SJCRH30 (cell line): ENCODE measurements at regions not wholly inside any gene's neighbourhood (a gene's known extent, or its start where the extent isn't known, plus 50 kb on each side); places are given as distances from the start of the nearest gene placed in this dataset.
A peak's percentile ranks its signal among the peaks of the same experiment; 100 is the strongest.

Experiments used
- DNase-seq, 2 experiments: peaks; one replicate each; pipeline ENCODE4 v3.0.0-alpha.2; 2015 to 2020
- H3K27ac ChIP-seq: fragments of 250-450 bp; sonication (Bioruptor Pico); 2 replicates; pipeline ENCODE4 v1.5.1; 2020; ENCODE audit warnings: mild to moderate bottlenecking, moderate library complexity
- H3K27me3 ChIP-seq: fragments of 250-450 bp; sonication (Bioruptor Pico); 2 replicates; pipeline ENCODE4 v1.5.1; 2020; ENCODE audit warnings: mild to moderate bottlenecking, moderate library complexity
- H3K36me3 ChIP-seq: fragments of 250-450 bp; sonication (Bioruptor Pico); 2 replicates; pipeline ENCODE4 v1.5.1; 2020; ENCODE audit warnings: mild to moderate bottlenecking, moderate library complexity
- H3K4me1 ChIP-seq: fragments of 250-450 bp; sonication (Bioruptor Pico); 2 replicates; pipeline ENCODE4 v1.5.1; 2020; ENCODE audit warnings: mild to moderate bottlenecking, moderate library complexity
- H3K4me3 ChIP-seq: fragments of 250-450 bp; sonication (Bioruptor Pico); 2 replicates; pipeline ENCODE4 v1.5.1; 2020; ENCODE audit warnings: mild to moderate bottlenecking, moderate library complexity
- H3K9me3 ChIP-seq: fragments of 250-450 bp; sonication (Bioruptor Pico); replicated peaks from 2 replicates; pipeline ENCODE4 v1.5.1; 2020; ENCODE audit warnings: mild to moderate bottlenecking, moderate library complexity

GRCh38 chrY:8638111-8638510 lies 699.2 kb upstream of the TSPY4 start:
- no peak for DNase-seq
- H3K4me1 ChIP-seq: no peaks in the 10 kb centered on the region
- H3K27me3 ChIP-seq: no peaks in the 10 kb centered on the region
- H3K4me3 ChIP-seq: no peak overlapping the region
- no peak overlapping the region for H3K27ac ChIP-seq
- H3K36me3 ChIP-seq: no peaks in the 10 kb centered on the region
- H3K9me3 ChIP-seq: no peaks in the 10 kb centered on the region

DNA sequence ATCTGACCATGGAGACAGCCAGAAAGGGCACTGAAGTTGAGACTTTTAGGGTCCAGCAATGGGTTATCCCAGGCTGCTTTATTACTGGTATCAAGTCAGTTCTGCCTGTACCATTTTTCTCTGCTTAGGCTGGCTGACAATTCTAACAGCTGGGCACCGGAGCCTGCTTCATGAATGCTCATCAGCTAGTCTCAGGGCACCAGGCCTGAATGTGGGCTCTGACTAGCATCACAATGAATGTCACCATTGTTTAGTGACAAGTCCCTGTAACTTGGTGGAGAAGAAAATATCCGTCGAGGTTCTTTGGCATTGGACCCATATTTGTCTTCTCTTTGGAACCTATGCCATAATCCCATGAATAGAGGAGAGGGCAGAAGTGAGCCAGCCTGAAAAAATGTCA lies 692.3 kb upstream of the TSPY4 start:
- no peak overlapping the region for H3K27ac ChIP-seq
- no peak for DNase-seq
- no peak overlapping the region for H3K4me3 ChIP-seq
- no peaks in the 10 kb centered on the region for H3K9me3 ChIP-seq
- no peaks in the 10 kb centered on the region for H3K4me1 ChIP-seq
- no peaks in the 10 kb centered on the region for H3K27me3 ChIP-seq
- no peaks in the 10 kb centered on the region for H3K36me3 ChIP-seq

DNA sequence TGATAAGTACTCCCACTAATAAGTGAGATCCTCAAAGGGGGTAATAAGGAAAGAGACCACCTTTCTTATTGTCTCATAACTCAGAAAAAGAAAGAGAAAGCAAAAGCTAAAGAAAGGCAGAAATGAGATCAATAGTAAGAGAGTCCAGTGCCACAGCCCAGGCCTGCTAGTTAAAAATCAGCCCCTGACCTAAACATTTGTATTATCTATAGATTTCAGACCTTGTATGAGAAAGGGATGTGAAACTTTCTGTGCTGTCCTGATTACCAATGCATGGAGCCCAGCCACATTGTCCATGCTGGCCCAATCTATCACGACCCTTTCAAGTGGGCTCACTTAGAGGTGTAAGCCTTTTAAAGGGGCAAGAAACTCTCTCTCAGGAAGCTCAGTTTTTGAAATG lies 684.8 kb upstream of the TSPY4 start:
- DNase-seq: no peak
- H3K4me1 ChIP-seq: no peaks in the 10 kb centered on the region
- no peaks in the 10 kb centered on the region for H3K9me3 ChIP-seq
- H3K27me3 ChIP-seq: no peaks in the 10 kb centered on the region
- no peak overlapping the region for H3K27ac ChIP-seq
- H3K36me3 ChIP-seq: no peaks in the 10 kb centered on the region
- H3K4me3 ChIP-seq: no peak overlapping the region

DNA sequence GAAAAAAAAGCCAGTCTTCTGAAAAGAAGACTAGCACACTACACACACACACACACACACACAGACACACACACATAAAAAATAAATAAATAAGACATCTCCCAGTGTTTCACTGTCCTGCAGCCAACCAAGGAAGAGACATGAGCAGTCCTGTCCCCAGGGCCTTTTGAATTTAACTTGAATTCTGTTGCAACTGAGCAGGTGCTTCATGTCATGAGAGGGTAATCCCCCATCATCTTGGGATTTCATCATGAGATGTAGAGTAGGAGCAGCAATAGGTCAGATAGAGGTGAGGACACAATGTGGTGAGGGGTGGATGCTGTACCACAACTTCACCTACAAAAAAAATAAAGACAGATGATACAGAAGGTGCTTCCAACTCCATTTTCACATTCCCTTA lies 682.2 kb upstream of the TSPY4 start:
- Histone ChIP-seq H3K4me1 (no peaks in the 10 kb centered on the region), H3K36me3 (no peaks in the 10 kb centered on the region), H3K27ac (no peak overlapping the region), H3K4me3 (no peak overlapping the region), H3K27me3 (no peaks in the 10 kb centered on the region), H3K9me3 (no peaks in the 10 kb centered on the region)
- DNase-seq: no peak

- no peak overlapping the region for H3K4me3 ChIP-seq
- DNase-seq: no peak
- H3K27ac ChIP-seq: no peak overlapping the region
- H3K9me3 ChIP-seq: no peaks in the 10 kb centered on the region
- H3K27me3 ChIP-seq: no peaks in the 10 kb centered on the region
- no peaks in the 10 kb centered on the region for H3K4me1 ChIP-seq
- H3K36me3 ChIP-seq: no peaks in the 10 kb centered on the region
Observed at GRCh38 chrY:8656101-8656500, 681.2 kb upstream of the TSPY4 start.

DNA sequence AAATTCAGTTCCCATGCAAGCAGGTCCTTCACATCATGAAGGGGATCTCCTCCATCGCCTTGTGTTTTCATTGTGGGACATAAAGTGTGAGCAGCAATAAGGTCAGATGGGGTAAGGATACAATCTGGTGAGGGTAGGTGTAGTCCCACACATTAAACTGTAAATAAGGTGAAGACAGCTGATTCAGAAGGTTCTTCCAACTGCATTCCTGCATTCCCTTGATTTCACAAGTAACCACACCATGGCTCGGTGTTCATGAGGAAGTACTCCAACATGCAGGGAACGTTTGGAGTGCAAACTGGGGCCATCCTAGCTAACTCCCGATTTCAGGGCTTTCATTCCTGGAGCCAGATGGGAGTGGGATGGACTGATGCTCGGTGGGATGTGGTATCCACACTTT lies 680.7 kb upstream of the TSPY4 start:
- H3K4me1 ChIP-seq: no peaks in the 10 kb centered on the region
- H3K4me3 ChIP-seq: no peak overlapping the region
- no peaks in the 10 kb centered on the region for H3K36me3 ChIP-seq
- no peak overlapping the region for H3K27ac ChIP-seq
- no peaks in the 10 kb centered on the region for H3K27me3 ChIP-seq
- no peaks in the 10 kb centered on the region for H3K9me3 ChIP-seq
- no peak for DNase-seq

GRCh38 chrY:8659721-8660120 lies 677.5 kb upstream of the TSPY4 start:
- no peak overlapping the region for H3K27ac ChIP-seq
- no peak for DNase-seq
- no peaks in the 10 kb centered on the region for H3K36me3 ChIP-seq
- no peaks in the 10 kb centered on the region for H3K27me3 ChIP-seq
- no peaks in the 10 kb centered on the region for H3K4me1 ChIP-seq
- no peaks in the 10 kb centered on the region for H3K9me3 ChIP-seq
- H3K4me3 ChIP-seq: no peak overlapping the region

- H3K27me3 ChIP-seq: no peaks in the 10 kb centered on the region
- H3K4me1 ChIP-seq: no peaks in the 10 kb centered on the region
- no peak for DNase-seq
- no peaks in the 10 kb centered on the region for H3K36me3 ChIP-seq
- no peak overlapping the region for H3K27ac ChIP-seq
- no peaks in the 10 kb centered on the region for H3K9me3 ChIP-seq
- H3K4me3 ChIP-seq: no peak overlapping the region
Observed at GRCh38 chrY:8673896-8674295, 663.4 kb upstream of the TSPY4 start.

GRCh38 chrY:8677336-8677935 lies 659.8 kb upstream of the TSPY4 start:
- no peaks in the 10 kb centered on the region for H3K4me1 ChIP-seq
- no peaks in the 10 kb centered on the region for H3K27me3 ChIP-seq
- no peaks in the 10 kb centered on the region for H3K36me3 ChIP-seq
- DNase-seq: no peak
- no peak overlapping the region for H3K4me3 ChIP-seq
- no peak overlapping the region for H3K27ac ChIP-seq
- H3K9me3 ChIP-seq: no peaks in the 10 kb centered on the region

GRCh38 chrY:8687154-8687553 lies 650.1 kb upstream of the TSPY4 start:
- Histone ChIP-seq H3K27ac (no peak overlapping the region), H3K9me3 (no peaks in the 10 kb centered on the region), H3K27me3 (no peaks in the 10 kb centered on the region), H3K4me1 (no peaks in the 10 kb centered on the region), H3K4me3 (no peak overlapping the region), H3K36me3 (no peaks in the 10 kb centered on the region)
- DNase-seq: no peak

GRCh38 chrY:8690901-8691685 lies 646.2 kb upstream of the TSPY4 start:
- Histone ChIP-seq H3K9me3 (no peaks in the 10 kb centered on the region), H3K4me1 (no peaks in the 10 kb centered on the region), H3K4me3 (no peak overlapping the region), H3K27ac (peak overlapping the region; percentile 54), H3K36me3 (no peaks in the 10 kb centered on the region), H3K27me3 (no peaks in the 10 kb centered on the region)
- DNase-seq: peak; percentile 30 to 45

DNA sequence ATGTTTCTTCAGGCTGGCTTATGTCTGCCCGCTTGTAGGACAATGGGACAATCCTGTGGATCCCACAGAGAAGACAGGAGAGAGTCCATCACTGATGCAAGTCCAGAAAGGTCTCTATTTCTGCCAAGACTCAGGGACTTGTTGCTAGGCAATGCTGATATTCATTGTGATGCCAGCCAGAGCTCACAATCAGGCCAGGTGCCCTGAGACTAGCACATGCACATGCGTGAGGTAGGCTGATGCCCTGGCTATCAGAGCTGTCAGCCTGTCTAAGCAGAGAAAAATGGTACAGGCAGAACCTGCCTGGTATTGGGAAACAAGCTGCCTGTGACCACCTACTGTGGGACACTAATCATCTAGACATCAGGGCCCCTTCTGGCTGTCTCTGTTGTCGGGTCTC lies 638.7 kb upstream of the TSPY4 start:
- no peak overlapping the region for H3K27ac ChIP-seq
- H3K27me3 ChIP-seq: no peaks in the 10 kb centered on the region
- DNase-seq: no peak
- H3K4me1 ChIP-seq: no peaks in the 10 kb centered on the region
- no peak overlapping the region for H3K4me3 ChIP-seq
- no peaks in the 10 kb centered on the region for H3K9me3 ChIP-seq
- H3K36me3 ChIP-seq: no peaks in the 10 kb centered on the region

GRCh38 chrY:8705636-8706300 lies 631.5 kb upstream of the TSPY4 start:
- Histone ChIP-seq H3K9me3 (no peaks in the 10 kb centered on the region), H3K27ac (no peak overlapping the region), H3K4me3 (no peak overlapping the region), H3K27me3 (no peaks in the 10 kb centered on the region), H3K4me1 (no peaks in the 10 kb centered on the region), H3K36me3 (no peaks in the 10 kb centered on the region)
- no peak for DNase-seq

- H3K4me1 ChIP-seq: no peaks in the 10 kb centered on the region
- H3K9me3 ChIP-seq: no peaks in the 10 kb centered on the region
- no peak overlapping the region for H3K4me3 ChIP-seq
- H3K36me3 ChIP-seq: no peaks in the 10 kb centered on the region
- no peaks in the 10 kb centered on the region for H3K27me3 ChIP-seq
- no peak overlapping the region for H3K27ac ChIP-seq
- DNase-seq: no peak
Observed at GRCh38 chrY:8712296-8712695, 625.0 kb upstream of the TSPY4 start.

DNA sequence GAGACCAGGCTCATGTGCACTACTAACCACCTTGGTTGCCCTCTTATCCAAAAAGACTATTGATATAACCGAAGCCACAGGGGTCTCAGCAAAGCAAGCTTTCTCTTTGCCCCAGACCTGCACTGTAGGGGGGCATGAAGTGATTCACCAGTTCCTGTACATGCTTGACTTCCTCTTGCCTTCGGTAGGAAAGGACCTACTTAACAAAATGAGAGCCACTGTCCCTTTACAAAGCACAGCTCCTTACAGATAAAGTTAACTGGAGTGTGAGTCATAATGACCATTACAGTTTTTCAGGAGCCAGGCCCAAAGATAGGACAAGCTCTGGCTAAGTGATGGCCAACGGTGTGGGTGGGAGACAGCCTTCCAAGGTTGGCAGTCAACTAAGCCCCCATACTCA lies 622.0 kb upstream of the TSPY4 start:
- no peak overlapping the region for H3K4me3 ChIP-seq
- H3K27ac ChIP-seq: no peak overlapping the region
- H3K9me3 ChIP-seq: no peaks in the 10 kb centered on the region
- H3K36me3 ChIP-seq: no peaks in the 10 kb centered on the region
- H3K4me1 ChIP-seq: no peaks in the 10 kb centered on the region
- no peak for DNase-seq
- no peaks in the 10 kb centered on the region for H3K27me3 ChIP-seq
